H1 (cell line): ENCODE measurements at regions not wholly inside any gene's neighbourhood (a gene's known extent, or its start where the extent isn't known, plus 50 kb on each side); places are given as distances from the start of the nearest gene placed in this dataset.

ENCODE experiments used
- CTCF ChIA-PET: fragments of 300-600 bp; sonication (Branson Sonifier 250); formaldehyde crosslinking; loops from one replicate; lab custom pipeline; 2021; ENCODE audit not compliant: partially characterized antibody; lab: Charles Lee
- POLR2A ChIA-PET: fragments of 300-600 bp; sonication (Branson Sonifier 250); formaldehyde crosslinking; loops from one replicate; lab custom pipeline; 2021; ENCODE audit warnings: inconsistent platforms; ENCODE audit not compliant: partially characterized antibody; lab: Charles Lee
- DNase-seq, 2 experiments: peaks; one replicate each; pipeline versions ENCODE4 v3.0.0 to v3.0.0-alpha.2; 2010 to 2022; ENCODE audit warnings: low spot score in 2 of 2, low read depth in 1 of 2, mixed read lengths in 1 of 2
- FAIRE-seq: peaks from 2 replicates; lab custom pipeline; 2011; peaks lifted over from hg19 to GRCh38; lab: Jason Lieb, UNC
- H2AFZ ChIP-seq: 2 replicates; pipeline ENCODE4 v1.8.1; 2012; ENCODE audit warnings: low read length, inconsistent platforms
- H2AK5ac ChIP-seq: 2 replicates; pipeline ENCODE4 v1.6.1; 2013; ENCODE audit warnings: low read depth, low read length
- H2BK120ac ChIP-seq: replicated peaks from 2 replicates; pipeline ENCODE3; 2013; ENCODE audit warnings: low read depth, low read length, inconsistent platforms
- H2BK12ac ChIP-seq: 2 replicates; pipeline ENCODE4 v1.6.1; 2013; ENCODE audit warnings: low read depth, low read length
- H2BK15ac ChIP-seq: 2 replicates; pipeline ENCODE4 v1.6.1; 2013; ENCODE audit warnings: low read length
- H2BK20ac ChIP-seq: 2 replicates; pipeline ENCODE4 v1.6.1; 2013; ENCODE audit warnings: low read length
- H2BK5ac ChIP-seq: 2 replicates; pipeline ENCODE4 v1.6.1; 2013; ENCODE audit warnings: low read depth, low read length
- H3K14ac ChIP-seq: 2 replicates; pipeline ENCODE4 v1.6.1; 2013; ENCODE audit warnings: inconsistent platforms; ENCODE audit not compliant: insufficient read length
- H3K18ac ChIP-seq: 2 replicates; pipeline ENCODE4 v1.6.1; 2013; ENCODE audit warnings: low read length; ENCODE audit errors: extremely low read depth
- H3K23ac ChIP-seq: 2 replicates; pipeline ENCODE4 v1.6.1; 2013; ENCODE audit warnings: inconsistent platforms; ENCODE audit not compliant: insufficient read length
- H3K23me2 ChIP-seq: 2 replicates; pipeline ENCODE4 v1.6.1; 2013; ENCODE audit warnings: low read depth, low read length
- H3K27ac ChIP-seq: 2 replicates; pipeline ENCODE4 v1.6.1; 2011; ENCODE audit warnings: low read depth, low read length, inconsistent platforms
- H3K27me3 ChIP-seq, 4 experiments: replicated peaks in 1 of 4; 1 replicate in 1 of 4; 2 replicates in 3 of 4; pipeline versions ENCODE4 v1.6.1 to v1.8.1; 2011 to 2013; ENCODE audit warnings: low read length in 3 of 4, mild to moderate bottlenecking in 3 of 4, inconsistent platforms in 2 of 4, mixed read lengths in 2 of 4, moderate library complexity in 1 of 4; ENCODE audit not compliant: control insufficient read depth in 3 of 4, insufficient read depth in 3 of 4; ENCODE audit errors: extremely low read depth in 1 of 4
- H3K36me3 ChIP-seq, 4 experiments: 2 replicates each; pipeline versions ENCODE4 v1.6.1 to v1.8.1; 2011 to 2013; ENCODE audit warnings: mild to moderate bottlenecking in 4 of 4, low read length in 3 of 4, moderate library complexity in 2 of 4, control low read depth in 1 of 4, inconsistent platforms in 1 of 4; ENCODE audit not compliant: insufficient read depth in 4 of 4, control insufficient read depth in 2 of 4
- H3K4ac ChIP-seq: replicated peaks from 2 replicates; pipeline ENCODE3; 2013; ENCODE audit warnings: low read length, low read depth, mixed read lengths, inconsistent platforms; ENCODE audit not compliant: insufficient read length
- H3K4me1 ChIP-seq, 4 experiments: replicated peaks in 1 of 4; 1 replicate in 1 of 4; 2 replicates in 3 of 4; pipeline versions ENCODE4 v1.6.1 to v1.8.1; 2011 to 2013; ENCODE audit warnings: low read length in 3 of 4, inconsistent platforms in 2 of 4, mixed read lengths in 1 of 4; ENCODE audit not compliant: insufficient read depth in 4 of 4, control insufficient read depth in 3 of 4
- H3K4me2 ChIP-seq, 2 experiments: 2 replicates each; pipeline versions ENCODE4 v1.6.1 to v1.8.1; 2011 to 2013; ENCODE audit warnings: low read depth in 2 of 2, low read length in 2 of 2, control low read depth in 1 of 2, inconsistent platforms in 1 of 2, mild to moderate bottlenecking in 1 of 2; ENCODE audit not compliant: insufficient read depth in 1 of 2
- H3K4me3 ChIP-seq, 4 experiments: fragments of 200-600, 300-600 bp in 1 of 4; sonication (generic), shearing (Covaris generic), sonication (Bioruptor Twin) in 1 of 4; 2 replicates each; pipeline versions ENCODE4 v1.5.1 to v1.8.1; 2011 to 2016; ENCODE audit warnings: low read length in 4 of 4, low read depth in 3 of 4, control low read depth in 2 of 4, inconsistent platforms in 2 of 4, mild to moderate bottlenecking in 2 of 4, mixed read lengths in 1 of 4, moderate library complexity in 1 of 4; ENCODE audit not compliant: insufficient read depth in 2 of 4; ENCODE audit errors: extremely low read depth in 1 of 4
- H3K56ac ChIP-seq: replicated peaks from 2 replicates; pipeline ENCODE3; 2013; ENCODE audit warnings: low read depth, mild to moderate bottlenecking, mixed read lengths, low read length, inconsistent platforms; ENCODE audit not compliant: insufficient read length
- H3K79me1 ChIP-seq: 2 replicates; pipeline ENCODE4 v1.6.1; 2013; ENCODE audit warnings: low read depth, low read length, control low read depth
- H3K79me2 ChIP-seq, 2 experiments: 2 replicates each; pipeline versions ENCODE4 v1.6.1 to v1.8.1; 2012 to 2013; ENCODE audit warnings: low read length in 2 of 2, mild to moderate bottlenecking in 2 of 2, inconsistent platforms in 1 of 2; ENCODE audit not compliant: insufficient read depth in 2 of 2, control insufficient read depth in 1 of 2
- H3K9ac ChIP-seq, 4 experiments: replicated peaks in 1 of 4; 1 replicate in 1 of 4; 2 replicates in 3 of 4; pipeline versions ENCODE4 v1.6.1 to v1.8.1; 2011 to 2013; ENCODE audit warnings: low read depth in 3 of 4, low read length in 3 of 4, control low read depth in 2 of 4, mild to moderate bottlenecking in 2 of 4, moderate library complexity in 2 of 4, inconsistent platforms in 1 of 4; ENCODE audit errors: extremely low read depth in 1 of 4
- H3K9me3 ChIP-seq, 2 experiments: 2 replicates each; pipeline versions ENCODE4 v1.6.1 to v1.8.1; 2012 to 2013; ENCODE audit warnings: mild to moderate bottlenecking in 2 of 2, moderate library complexity in 2 of 2, control low read depth in 1 of 2, inconsistent platforms in 1 of 2, low read depth in 1 of 2, low read length in 1 of 2, mixed read lengths in 1 of 2; ENCODE audit not compliant: insufficient read depth in 2 of 2
- H4K20me1 ChIP-seq, 2 experiments: replicated peaks in 1 of 2; 2 replicates each; pipeline versions ENCODE3 to v1.8.1; 2011 to 2013; ENCODE audit warnings: inconsistent platforms in 2 of 2, low read length in 2 of 2, mild to moderate bottlenecking in 1 of 2; ENCODE audit not compliant: insufficient read depth in 2 of 2, control insufficient read depth in 1 of 2
- H4K5ac ChIP-seq: 2 replicates; pipeline ENCODE4 v1.6.1; 2013; ENCODE audit warnings: low read length, low read depth, mixed read lengths, inconsistent platforms; ENCODE audit not compliant: insufficient read length
- H4K8ac ChIP-seq: 2 replicates; pipeline ENCODE4 v1.8.0; 2013; ENCODE audit warnings: mild to moderate bottlenecking, moderate library complexity, low read length, inconsistent platforms; ENCODE audit not compliant: insufficient read depth; ENCODE audit errors: extremely low read depth
- H4K91ac ChIP-seq: replicated peaks from 2 replicates; pipeline ENCODE3; 2013; ENCODE audit warnings: low read length, mixed read lengths, inconsistent platforms; ENCODE audit not compliant: insufficient read length
- BCL11A ChIP-seq, 2 experiments: IDR thresholded peaks; one replicate each; pipeline ENCODE4 v1.6.1; 2011; ENCODE audit warnings: low read depth in 2 of 2, low read length in 2 of 2, mild to moderate bottlenecking in 2 of 2
- CBX8 ChIP-seq: fragments of 300-800, 300-1000 bp; sonication (generic); IDR thresholded peaks from 2 replicates; pipeline ENCODE4 v1.7.1; 2016; ENCODE audit warnings: low read depth, low read length, borderline replicate concordance
- HDAC6 ChIP-seq: IDR thresholded peaks from one replicate; pipeline ENCODE4 v1.7.1; 2012; ENCODE audit warnings: low read depth, mild to moderate bottlenecking, inconsistent platforms, low read length, moderate library complexity
- KDM5A ChIP-seq: fragments of 200-600 bp; IDR thresholded peaks from 2 replicates; pipeline ENCODE4 v1.7.1; 2012; ENCODE audit warnings: mild to moderate bottlenecking, low read length, inconsistent platforms, mixed read lengths
- MAX ChIP-seq: IDR thresholded peaks from 2 replicates; pipeline ENCODE4 v1.6.1; 2012; ENCODE audit warnings: inconsistent platforms
- NANOG ChIP-seq: IDR thresholded peaks from 2 replicates; pipeline ENCODE4 v1.6.1; 2011; ENCODE audit warnings: low read length, low read depth, mild to moderate bottlenecking, inconsistent platforms; ENCODE audit not compliant: insufficient read depth, poor library complexity, severe bottlenecking
- POLR2A ChIP-seq, 2 experiments: IDR thresholded peaks; 1 replicate in 1 of 2; 2 replicates in 1 of 2; pipeline ENCODE4 v1.6.1; 2011; ENCODE audit warnings: low read depth in 2 of 2, low read length in 2 of 2, mild to moderate bottlenecking in 2 of 2; ENCODE audit errors: control extremely low read depth in 1 of 2
- POLR2AphosphoS5 ChIP-seq: IDR thresholded peaks from 2 replicates; pipeline ENCODE4 v1.6.1; 2011; ENCODE audit warnings: low read depth, low read length
- RBBP5 ChIP-seq: IDR thresholded peaks from 2 replicates; pipeline ENCODE4 v1.7.1; 2012; ENCODE audit warnings: low read depth, mild to moderate bottlenecking, inconsistent platforms, low read length, moderate library complexity, borderline replicate concordance
- SAP30 ChIP-seq: fragments of 300-600 bp; sonication (generic); IDR thresholded peaks from 2 replicates; pipeline ENCODE4 v1.7.1; 2012; ENCODE audit warnings: low read length, moderate library complexity, mild to moderate bottlenecking, inconsistent platforms; ENCODE audit not compliant: insufficient read depth, insufficient replicate concordance
- SP1 ChIP-seq: IDR thresholded peaks from 2 replicates; pipeline ENCODE4 v1.6.1; 2011; ENCODE audit warnings: low read depth, low read length
- TAF1 ChIP-seq: IDR thresholded peaks from 2 replicates; pipeline ENCODE4 v1.6.1; 2011; ENCODE audit warnings: mild to moderate bottlenecking, low read depth, low read length
- TAF7 ChIP-seq: optimal IDR thresholded peaks from 2 replicates; pipeline ENCODE3; 2011; ENCODE audit warnings: low read depth, mild to moderate bottlenecking, inconsistent platforms, low read length, moderate library complexity, borderline replicate concordance
- TBP ChIP-seq: IDR thresholded peaks from 2 replicates; pipeline ENCODE4 v1.6.1; 2011; ENCODE audit warnings: low read depth, low read length, improper control_type of control experiment
- WGBS, 2 experiments: shearing (Covaris generic) in 1 of 2; methylation state at CpG; one replicate each; pipeline versions ENCODE4 v1.1.6 to v1.1.7; 2013 to 2015; ENCODE audit warnings: low lambda C conversion rate in 2 of 2, mixed read lengths in 2 of 2, inconsistent platforms in 1 of 2, low coverage in 1 of 2, missing lambda C conversion rate in 1 of 2; ENCODE audit not compliant: insufficient replicate concordance in 2 of 2, insufficient coverage in 1 of 2, insufficient read length in 1 of 2; ENCODE audit errors: extremely low coverage in 1 of 2, missing lambda C conversion rate in 1 of 2; 5-methylcytosine and 5-hydroxymethylcytosine counted together

DNA sequence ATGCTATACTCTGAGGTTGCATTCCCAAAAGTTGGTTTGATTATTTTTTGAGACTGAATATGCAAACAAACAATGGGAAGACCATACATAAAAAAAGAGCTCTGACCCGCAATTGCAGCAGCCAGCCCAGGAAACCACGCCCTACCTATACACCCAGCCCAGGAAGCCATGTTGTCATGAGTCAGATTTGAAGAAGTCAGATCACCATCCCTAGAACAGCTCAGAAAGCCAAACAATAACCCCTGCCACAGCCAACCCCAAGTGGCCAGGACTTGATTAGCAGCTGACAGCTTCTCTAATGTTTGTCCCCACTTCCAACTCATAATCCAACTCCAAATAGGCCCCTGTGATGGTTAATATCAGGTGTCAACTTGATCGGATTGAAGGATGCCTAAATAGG is 621.9 kb downstream of the NPHP4 start:
- no peak overlapping the region for H3K27ac ChIP-seq
- 92% methylated on average over 3 of the region's 3 CpGs; no CpG with 5 or more reads in 1 of the 2 experiments for WGBS, 2 experiments
- no peak overlapping the region for H3K23ac ChIP-seq
- H3K9me3 ChIP-seq: peaks cover 10 to 14% of the 10 kb centered on the region in 2 experiments
- no peaks in the 10 kb centered on the region; a peak in 1 of 7 replicates for H3K4me1 ChIP-seq
- POLR2A ChIA-PET: no interaction called here
- H3K4ac ChIP-seq: no peak overlapping the region
- no peak overlapping the region for H2BK5ac ChIP-seq
- no peak overlapping the region for H2AFZ ChIP-seq
- FAIRE-seq: no peak
- H4K91ac ChIP-seq: no peak overlapping the region
- no peak overlapping the region for H3K9ac ChIP-seq
- no peaks in the 10 kb centered on the region; a peak in 1 of 7 replicates for H3K27me3 ChIP-seq
- H2BK12ac ChIP-seq: no peak overlapping the region
- DNase-seq: no peak
- H3K23me2 ChIP-seq: no peaks in the 10 kb centered on the region
- H3K18ac ChIP-seq: no peak overlapping the region
- H3K4me3 ChIP-seq: no peak overlapping the region
- H2BK15ac ChIP-seq: no peak overlapping the region
- no peak overlapping the region for H3K14ac ChIP-seq
- no peaks in the 10 kb centered on the region for H3K79me2 ChIP-seq
- H2AK5ac ChIP-seq: no peak overlapping the region
- no peak overlapping the region for H4K8ac ChIP-seq
- H4K20me1 ChIP-seq: no peaks in the 10 kb centered on the region
- H2BK20ac ChIP-seq: no peak overlapping the region
- CTCF ChIA-PET: interaction anchor here (0.6 to 1.2 kb wide), 4 partner anchors 59 to 261 kb away, joined by 3 to 4 read pairs (median 3); no protein-coding TSS in a partner anchor
- H3K4me2 ChIP-seq: no peak overlapping the region
- H3K56ac ChIP-seq: no peak overlapping the region
- H4K5ac ChIP-seq: no peak overlapping the region
- no peak for TF ChIP-seq SAP30
- TF ChIP-seq POLR2A (IDR thresholded peaks at IDR 0.05; ENCODE audit: control extremely low read depth in 1 of 2, low read depth in 2 of 2, low read length in 2 of 2): no peak
- no peak for TF ChIP-seq TAF1
- no peak for TF ChIP-seq HDAC6
- TF ChIP-seq NANOG: no peak
- no peak for TF ChIP-seq MAX
- no peak for TF ChIP-seq RBBP5
- TF ChIP-seq KDM5A: no peak
- no peak for TF ChIP-seq SP1
- no peak for TF ChIP-seq POLR2AphosphoS5
- no peak for TF ChIP-seq TBP
- no peak for TF ChIP-seq TAF7
- TF ChIP-seq BCL11A (IDR thresholded peaks at IDR 0.05; ENCODE audit: low read depth in 2 of 2, low read length in 2 of 2): no peak
- no peak for TF ChIP-seq CBX8
- H2BK120ac ChIP-seq: no peak overlapping the region
- no peaks in the 10 kb centered on the region for H3K79me1 ChIP-seq
- no peaks in the 10 kb centered on the region for H3K36me3 ChIP-seq
